Peyer's patch (tissue), 4 donors: ENCODE measurements at regions not wholly inside any gene's neighbourhood (a gene's known extent, or its start where the extent isn't known, plus 50 kb on each side); places are given as distances from the start of the nearest gene placed in this dataset.

ENCODE experiments used
- POLR2A ChIP-seq, 2 donors: fragments of 450-650 bp; IDR thresholded peaks; one replicate each; pipeline ENCODE4 v1.5.1; 2017; ENCODE audit warnings: antibody characterized with exemption in 2 of 2, mild to moderate bottlenecking in 2 of 2, moderate library complexity in 2 of 2
- TF ChIP-seq, protein P1 (sequence below), 6 experiments: fragments of 450-650 bp in 4 of 6; fragments of 200-600 bp in 2 of 6; sonication (generic) in 1 of 6; IDR thresholded peaks; one replicate each; pipeline ENCODE4 v1.5.1; 2017 to 2019; ENCODE audit warnings: antibody characterized with exemption in 6 of 6, mild to moderate bottlenecking in 3 of 6, moderate library complexity in 1 of 6

DNA sequence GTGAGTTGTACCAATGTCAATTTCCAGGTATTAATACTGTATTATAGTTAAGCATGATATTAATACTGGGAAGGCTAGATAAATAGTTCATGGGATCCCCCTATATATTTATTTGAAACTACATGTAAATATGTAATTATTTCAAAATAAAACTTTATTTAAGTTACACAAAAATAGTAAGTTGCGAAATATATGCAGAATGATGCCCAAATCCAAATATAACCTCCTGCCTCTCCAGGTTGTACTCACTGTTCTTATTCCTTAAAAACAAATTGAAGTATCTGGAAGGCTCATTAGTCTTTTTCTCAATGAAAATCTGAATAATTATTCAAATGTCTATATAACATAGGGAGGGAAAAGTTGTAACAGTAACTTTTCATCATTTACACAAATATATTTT lies 161.9 kb upstream of the DEFB112 start:
- TF ChIP-seq, protein P1, sequence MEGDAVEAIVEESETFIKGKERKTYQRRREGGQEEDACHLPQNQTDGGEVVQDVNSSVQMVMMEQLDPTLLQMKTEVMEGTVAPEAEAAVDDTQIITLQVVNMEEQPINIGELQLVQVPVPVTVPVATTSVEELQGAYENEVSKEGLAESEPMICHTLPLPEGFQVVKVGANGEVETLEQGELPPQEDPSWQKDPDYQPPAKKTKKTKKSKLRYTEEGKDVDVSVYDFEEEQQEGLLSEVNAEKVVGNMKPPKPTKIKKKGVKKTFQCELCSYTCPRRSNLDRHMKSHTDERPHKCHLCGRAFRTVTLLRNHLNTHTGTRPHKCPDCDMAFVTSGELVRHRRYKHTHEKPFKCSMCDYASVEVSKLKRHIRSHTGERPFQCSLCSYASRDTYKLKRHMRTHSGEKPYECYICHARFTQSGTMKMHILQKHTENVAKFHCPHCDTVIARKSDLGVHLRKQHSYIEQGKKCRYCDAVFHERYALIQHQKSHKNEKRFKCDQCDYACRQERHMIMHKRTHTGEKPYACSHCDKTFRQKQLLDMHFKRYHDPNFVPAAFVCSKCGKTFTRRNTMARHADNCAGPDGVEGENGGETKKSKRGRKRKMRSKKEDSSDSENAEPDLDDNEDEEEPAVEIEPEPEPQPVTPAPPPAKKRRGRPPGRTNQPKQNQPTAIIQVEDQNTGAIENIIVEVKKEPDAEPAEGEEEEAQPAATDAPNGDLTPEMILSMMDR (IDR thresholded peaks at IDR 0.05): no peak
- TF ChIP-seq POLR2A (IDR thresholded peaks at IDR 0.05): no peak
